ENCODE measurements at regions not wholly inside any gene's neighbourhood (a gene's known extent, or its start where the extent isn't known, plus 50 kb on each side); places are given as distances from the start of the nearest gene placed in this dataset.

DNA sequence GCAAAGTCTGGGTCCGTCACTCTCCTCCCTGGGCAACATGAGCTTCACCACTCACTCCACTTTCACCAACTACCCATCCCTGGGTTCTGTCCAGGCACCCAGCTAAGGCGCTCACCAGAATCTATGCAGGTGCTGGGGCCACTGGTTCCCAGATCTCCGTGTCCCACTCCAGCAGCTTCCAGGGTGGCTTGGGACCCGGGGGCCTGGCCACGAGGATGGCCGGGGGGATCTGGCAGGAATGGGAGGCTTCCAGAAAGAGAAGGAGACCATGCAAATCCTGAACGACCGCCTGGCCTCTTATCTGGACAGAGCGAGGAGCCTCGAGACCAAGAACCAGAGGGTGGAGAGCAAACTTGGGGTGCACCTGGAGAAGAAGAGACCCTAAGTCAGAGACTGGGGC is 1611.0 kb upstream of the ACO1 start:
- DNase-seq (ENCODE audit: low read depth, low spot score) (no peak), ATAC-seq (no peak)
- intact Hi-C loops (cut with micrococcal nuclease; ENCODE audit: unreplicated experiment) = no loop called here
- TF ChIP-seq SIN3A (IDR thresholded peaks at IDR 0.05; ENCODE audit: borderline replicate concordance, insufficient read depth, low read depth, low read length) (no peak), POLR2AphosphoS5 (IDR thresholded peaks at IDR 0.05; ENCODE audit: low read depth, low read length) (no peak), TCF7L2 (IDR thresholded peaks at IDR 0.05; ENCODE audit: low read depth, low read length) (no peak)
- TF ChIP-seq, protein P1, sequence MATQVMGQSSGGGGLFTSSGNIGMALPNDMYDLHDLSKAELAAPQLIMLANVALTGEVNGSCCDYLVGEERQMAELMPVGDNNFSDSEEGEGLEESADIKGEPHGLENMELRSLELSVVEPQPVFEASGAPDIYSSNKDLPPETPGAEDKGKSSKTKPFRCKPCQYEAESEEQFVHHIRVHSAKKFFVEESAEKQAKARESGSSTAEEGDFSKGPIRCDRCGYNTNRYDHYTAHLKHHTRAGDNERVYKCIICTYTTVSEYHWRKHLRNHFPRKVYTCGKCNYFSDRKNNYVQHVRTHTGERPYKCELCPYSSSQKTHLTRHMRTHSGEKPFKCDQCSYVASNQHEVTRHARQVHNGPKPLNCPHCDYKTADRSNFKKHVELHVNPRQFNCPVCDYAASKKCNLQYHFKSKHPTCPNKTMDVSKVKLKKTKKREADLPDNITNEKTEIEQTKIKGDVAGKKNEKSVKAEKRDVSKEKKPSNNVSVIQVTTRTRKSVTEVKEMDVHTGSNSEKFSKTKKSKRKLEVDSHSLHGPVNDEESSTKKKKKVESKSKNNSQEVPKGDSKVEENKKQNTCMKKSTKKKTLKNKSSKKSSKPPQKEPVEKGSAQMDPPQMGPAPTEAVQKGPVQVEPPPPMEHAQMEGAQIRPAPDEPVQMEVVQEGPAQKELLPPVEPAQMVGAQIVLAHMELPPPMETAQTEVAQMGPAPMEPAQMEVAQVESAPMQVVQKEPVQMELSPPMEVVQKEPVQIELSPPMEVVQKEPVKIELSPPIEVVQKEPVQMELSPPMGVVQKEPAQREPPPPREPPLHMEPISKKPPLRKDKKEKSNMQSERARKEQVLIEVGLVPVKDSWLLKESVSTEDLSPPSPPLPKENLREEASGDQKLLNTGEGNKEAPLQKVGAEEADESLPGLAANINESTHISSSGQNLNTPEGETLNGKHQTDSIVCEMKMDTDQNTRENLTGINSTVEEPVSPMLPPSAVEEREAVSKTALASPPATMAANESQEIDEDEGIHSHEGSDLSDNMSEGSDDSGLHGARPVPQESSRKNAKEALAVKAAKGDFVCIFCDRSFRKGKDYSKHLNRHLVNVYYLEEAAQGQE (IDR thresholded peaks at IDR 0.05; ENCODE audit: insufficient read depth in 1 of 2, low read depth in 2 of 2, low read length in 1 of 2) = no peak
- TF ChIP-seq, protein P2, sequence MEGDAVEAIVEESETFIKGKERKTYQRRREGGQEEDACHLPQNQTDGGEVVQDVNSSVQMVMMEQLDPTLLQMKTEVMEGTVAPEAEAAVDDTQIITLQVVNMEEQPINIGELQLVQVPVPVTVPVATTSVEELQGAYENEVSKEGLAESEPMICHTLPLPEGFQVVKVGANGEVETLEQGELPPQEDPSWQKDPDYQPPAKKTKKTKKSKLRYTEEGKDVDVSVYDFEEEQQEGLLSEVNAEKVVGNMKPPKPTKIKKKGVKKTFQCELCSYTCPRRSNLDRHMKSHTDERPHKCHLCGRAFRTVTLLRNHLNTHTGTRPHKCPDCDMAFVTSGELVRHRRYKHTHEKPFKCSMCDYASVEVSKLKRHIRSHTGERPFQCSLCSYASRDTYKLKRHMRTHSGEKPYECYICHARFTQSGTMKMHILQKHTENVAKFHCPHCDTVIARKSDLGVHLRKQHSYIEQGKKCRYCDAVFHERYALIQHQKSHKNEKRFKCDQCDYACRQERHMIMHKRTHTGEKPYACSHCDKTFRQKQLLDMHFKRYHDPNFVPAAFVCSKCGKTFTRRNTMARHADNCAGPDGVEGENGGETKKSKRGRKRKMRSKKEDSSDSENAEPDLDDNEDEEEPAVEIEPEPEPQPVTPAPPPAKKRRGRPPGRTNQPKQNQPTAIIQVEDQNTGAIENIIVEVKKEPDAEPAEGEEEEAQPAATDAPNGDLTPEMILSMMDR (IDR thresholded peaks at IDR 0.05) = no peak
- Histone ChIP-seq H3K27ac (ENCODE audit: low read length) (no peak overlapping the region), H3K4me3 (ENCODE audit: low read depth in 2 of 2, low read length in 2 of 2) (no peak overlapping the region), H3K27me3 (ENCODE audit: control insufficient read depth, insufficient read depth, low read length) (no peaks in the 10 kb centered on the region), H3K9me3 (ENCODE audit: control insufficient read depth, insufficient read depth, low read depth, low read length) (no peaks in the 10 kb centered on the region), H3K4me1 (ENCODE audit: control insufficient read depth, insufficient read depth, low read length) (no peaks in the 10 kb centered on the region), H3K36me3 (ENCODE audit: control insufficient read depth, insufficient read depth, low read length) (no peaks in the 10 kb centered on the region)
- in situ Hi-C loops (cut with HindIII; ENCODE audit: low pct_unique_long_range_greater_than_20kb, low sequenced_read_pairs) = no loop called here
- ChIA-PET POLR2A (no interaction called here), CTCF (no interaction called here)
- BruUV-seq (replicated peaks) = no TSS peak

DNA sequence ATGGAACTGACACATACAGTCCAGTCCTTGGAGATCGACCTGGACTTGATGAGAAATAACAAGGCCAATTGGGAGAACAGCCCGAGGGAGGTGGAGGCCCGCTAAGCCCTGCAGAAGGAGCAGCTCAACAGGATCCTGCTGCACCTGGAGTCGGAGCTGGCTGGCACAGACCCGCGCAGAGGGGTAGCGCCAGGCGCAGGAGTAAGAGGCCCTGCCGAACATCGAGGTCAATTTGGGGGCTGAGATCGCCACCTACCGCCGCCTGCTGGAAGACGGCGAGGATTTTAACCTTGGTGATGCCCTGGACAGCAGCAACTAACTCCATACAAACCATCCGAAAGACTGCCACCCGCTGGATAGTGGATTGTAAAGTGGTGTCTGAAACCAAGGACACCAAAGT is 1610.1 kb upstream of the ACO1 start:
- ChIA-PET CTCF (no interaction called here), POLR2A (no interaction called here)
- intact Hi-C loops (cut with micrococcal nuclease; ENCODE audit: unreplicated experiment) = no loop called here
- BruUV-seq (replicated peaks) = no TSS peak
- in situ Hi-C loops (cut with HindIII; ENCODE audit: low pct_unique_long_range_greater_than_20kb, low sequenced_read_pairs) = no loop called here
- H3K36me3 ChIP-seq (ENCODE audit: control insufficient read depth, insufficient read depth, low read length) = no peaks in the 10 kb centered on the region
- H3K27me3 ChIP-seq (ENCODE audit: control insufficient read depth, insufficient read depth, low read length) = no peaks in the 10 kb centered on the region
- H3K27ac ChIP-seq (ENCODE audit: low read length) = no peak overlapping the region
- no peak overlapping the region for H3K4me3 ChIP-seq (ENCODE audit: low read depth in 2 of 2, low read length in 2 of 2)
- TF ChIP-seq, protein P1 (IDR thresholded peaks at IDR 0.05; ENCODE audit: insufficient read depth in 1 of 2, low read depth in 2 of 2, low read length in 1 of 2) = no peak
- TF ChIP-seq POLR2AphosphoS5 (IDR thresholded peaks at IDR 0.05; ENCODE audit: low read depth, low read length) (no peak), SIN3A (IDR thresholded peaks at IDR 0.05; ENCODE audit: borderline replicate concordance, insufficient read depth, low read depth, low read length) (no peak), TCF7L2 (IDR thresholded peaks at IDR 0.05; ENCODE audit: low read depth, low read length) (no peak)
- TF ChIP-seq, protein P2 (IDR thresholded peaks at IDR 0.05) = no peak; the same call in 1 of the 2 replicates
- ATAC-seq (no peak), DNase-seq (ENCODE audit: low read depth, low spot score) (no peak)
- H3K4me1 ChIP-seq (ENCODE audit: control insufficient read depth, insufficient read depth, low read length) = no peaks in the 10 kb centered on the region
- H3K9me3 ChIP-seq (ENCODE audit: control insufficient read depth, insufficient read depth, low read depth, low read length) = 0 out of 2 replicates have a peak, but pooled peaks cover 3% of the 10 kb centered on the region
